K562 (cell line): ENCODE measurements at regions not wholly inside any gene's neighbourhood (a gene's known extent, or its start where the extent isn't known, plus 50 kb on each side); places are given as distances from the start of the nearest gene placed in this dataset.

ENCODE experiments used
- ATAC-seq: fragments of 200-7000 bp; cut with Tn5 transposase; 3 replicates; pipeline ENCODE4 v1.9.1; 2020; ENCODE audit warnings: moderate library complexity
- BruUV-seq: library from RNA; stranded (reverse); fragments of 400-500 nt; replicated peaks from 2 replicates; lab custom pipeline; 2021; lab: Mats Ljungman, UMichigan
- CTCF ChIA-PET: fragments of 300-600 bp; formaldehyde crosslinking; extraction: SDS; loops from one replicate; lab custom pipeline; 2021; ENCODE audit warnings: low intra/inter-chr PET ratio; lab: Yijun Ruan, JAX
- POLR2A ChIA-PET: fragments of 300-600, 350-650 bp; sonication (Branson Sonifier 250); formaldehyde crosslinking; extraction: SDS; loops from one replicate; lab custom pipeline; 2021; ENCODE audit warnings: antibody characterized with exemption, inconsistent platforms; lab: Yijun Ruan, JAX
- DNase-seq, 4 experiments: peaks; one replicate each; pipeline versions ENCODE4 v3.0.0 to v3.0.0-alpha.2; 2011 to 2018; ENCODE audit warnings: low spot score in 3 of 4, mixed read lengths in 3 of 4; ENCODE audit errors: extremely low read depth in 1 of 4
- FAIRE-seq: peaks from 2 replicates; lab custom pipeline; 2011; peaks lifted over from hg19 to GRCh38; lab: Jason Lieb, UNC
- H2AFZ ChIP-seq: 2 replicates; pipeline ENCODE4 v1.6.0; 2011; ENCODE audit warnings: low read depth, low read length, control low read depth, inconsistent platforms
- H3K27ac ChIP-seq: fragments of 200-600 bp; 3 replicates; pipeline ENCODE4 v1.8.0; 2011; ENCODE audit warnings: low read depth, mild to moderate bottlenecking, control low read depth, inconsistent platforms, low read length, moderate library complexity, mixed read lengths; ENCODE audit errors: extremely low read depth
- H3K27me3 ChIP-seq, 2 experiments: fragments of 300-600 bp in 1 of 2; 2 replicates in 1 of 2; 3 replicates in 1 of 2; pipeline versions ENCODE4 v1.6.0 to v1.8.0; 2011; ENCODE audit warnings: inconsistent platforms in 2 of 2, low read length in 2 of 2, mild to moderate bottlenecking in 1 of 2, mixed read lengths in 1 of 2, moderate library complexity in 1 of 2; ENCODE audit not compliant: control insufficient read depth in 2 of 2, insufficient read depth in 2 of 2
- H3K36me3 ChIP-seq: fragments of 300-600 bp; 3 replicates; pipeline ENCODE4 v1.8.0; 2011; ENCODE audit warnings: mild to moderate bottlenecking, low read length, inconsistent platforms; ENCODE audit not compliant: control insufficient read depth, insufficient read depth
- H3K4me1 ChIP-seq, 2 experiments: fragments of 200-600 bp in 1 of 2; replicated peaks in 1 of 2; 2 replicates in 1 of 2; 3 replicates in 1 of 2; pipeline versions ENCODE4 v1.5.1 to v1.8.0; 2011; ENCODE audit warnings: inconsistent platforms in 2 of 2, low read length in 2 of 2, mild to moderate bottlenecking in 1 of 2, mixed read lengths in 1 of 2, moderate library complexity in 1 of 2; ENCODE audit not compliant: control insufficient read depth in 2 of 2, insufficient read depth in 2 of 2
- H3K4me2 ChIP-seq: 2 replicates; pipeline ENCODE4 v1.6.1; 2011; ENCODE audit warnings: low read length, control low read depth, inconsistent platforms, mixed read lengths; ENCODE audit not compliant: insufficient read depth
- H3K4me3 ChIP-seq: fragments of 200-600 bp; sonication (generic), shearing (Covaris generic); 2 replicates; pipeline ENCODE4 v1.5.1; 2016; ENCODE audit warnings: control low read depth, inconsistent platforms
- H3K79me2 ChIP-seq: fragments of 200-600 bp; 3 replicates; pipeline ENCODE4 v1.8.0; 2011; ENCODE audit warnings: low read length, inconsistent platforms; ENCODE audit not compliant: control insufficient read depth, insufficient read depth
- H3K9ac ChIP-seq, 2 experiments: 2 replicates each; pipeline versions ENCODE4 v1.6.0 to v1.6.1; 2011; ENCODE audit warnings: low read depth in 2 of 2, low read length in 2 of 2, control low read depth in 1 of 2, inconsistent platforms in 1 of 2, mild to moderate bottlenecking in 1 of 2, mixed read lengths in 1 of 2; ENCODE audit not compliant: insufficient read depth in 1 of 2
- H3K9me1 ChIP-seq: one replicate; pipeline ENCODE4 v1.6.0; 2011; ENCODE audit warnings: inconsistent platforms, mild to moderate bottlenecking, low read length, moderate library complexity; ENCODE audit not compliant: control insufficient read depth, insufficient read depth
- H3K9me3 ChIP-seq: replicated peaks from 2 replicates; pipeline ENCODE4 v1.5.1; 2011; ENCODE audit warnings: low read depth, low read length, inconsistent platforms; ENCODE audit not compliant: control insufficient read depth, insufficient read depth
- H4K20me1 ChIP-seq: replicated peaks from 2 replicates; pipeline ENCODE4 v1.6.1; 2011; ENCODE audit warnings: low read length, inconsistent platforms, mixed read lengths; ENCODE audit not compliant: control insufficient read depth, insufficient read depth
- C11orf30 ChIP-seq: fragments of 450-650 bp; IDR thresholded peaks from 2 replicates; pipeline ENCODE4 v1.6.1; 2016; ENCODE audit warnings: low read depth, mild to moderate bottlenecking
- GATAD2B ChIP-seq: fragments of 450-650 bp; IDR thresholded peaks from 2 replicates; pipeline ENCODE4 v1.6.1; 2017; ENCODE audit warnings: mild to moderate bottlenecking, borderline replicate concordance
- HCFC1 ChIP-seq: IDR thresholded peaks from 2 replicates; pipeline ENCODE4 v1.6.1; 2012; ENCODE audit warnings: low read depth, low read length, improper control_type of control experiment
- MAZ ChIP-seq, 2 experiments: fragments of 450-650 bp in 1 of 2; sonication (generic) in 1 of 2; formaldehyde crosslinking; IDR thresholded peaks in 1 of 2; conservative IDR thresholded peaks in 1 of 2; 2 replicates each; pipeline versions ENCODE4 v1.4.0 to v1.5.0; 2020; ENCODE audit warnings: mild to moderate bottlenecking in 1 of 2, missing genetic modification reagents in 1 of 2
- WGBS: fragments of 100-300 bp; shearing (Covaris generic); methylation state at CpG from one replicate; pipeline ENCODE4 v1.1.6; 2016; ENCODE audit warnings: low coverage, mixed read lengths; ENCODE audit not compliant: insufficient coverage; ENCODE audit errors: missing lambda C conversion rate; 5-methylcytosine and 5-hydroxymethylcytosine counted together
- in situ Hi-C: fragments of 300-500 bp; cut with MboI; formaldehyde crosslinking; loops from 4 replicates; pipeline ENCODE4 v1.15.0; 2018; ENCODE audit warnings: inconsistent platforms, mixed read lengths
- intact Hi-C: fragments of 100-400 bp; cut with micrococcal nuclease; formaldehyde crosslinking; loops from 2 replicates; pipeline ENCODE4 v1.14.2; 2022
- TF ChIP-seq, protein P1 (sequence below), 2 experiments: fragments of 450-650 bp; IDR thresholded peaks; 2 replicates each; pipeline ENCODE4 v1.6.1; 2016; ENCODE audit warnings: mild to moderate bottlenecking in 2 of 2, borderline replicate concordance in 1 of 2, low read depth in 1 of 2, moderate library complexity in 1 of 2

DNA sequence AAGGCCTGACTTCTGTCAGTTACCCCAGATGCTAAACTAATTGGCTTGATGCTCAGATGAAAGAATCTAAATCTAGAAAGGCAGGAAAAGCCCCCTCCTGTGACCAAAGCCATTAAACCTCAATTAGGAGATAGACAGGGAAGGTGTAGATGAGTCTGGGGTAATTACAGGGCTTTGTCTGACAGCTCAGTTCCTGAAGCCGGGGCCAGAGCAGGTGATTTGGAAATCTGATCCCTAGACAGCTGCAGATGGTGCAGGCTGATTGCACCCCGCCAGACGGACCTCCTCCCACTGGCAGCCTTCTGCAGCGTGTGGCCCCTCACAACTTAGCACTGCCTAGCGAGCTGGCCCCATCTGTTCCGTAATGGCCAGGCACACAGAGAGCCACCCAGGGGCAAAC lies 395.1 kb downstream of the HLX start:
- TF ChIP-seq GATAD2B (no peak), HCFC1 (no peak), MAZ (CRISPR knock-in tag; conservative IDR thresholded peaks at IDR 0.05 in 1 of 2, IDR thresholded peaks at IDR 0.05 in 1 of 2) (no peak), C11orf30 (no peak)
- TF ChIP-seq, protein P1, sequence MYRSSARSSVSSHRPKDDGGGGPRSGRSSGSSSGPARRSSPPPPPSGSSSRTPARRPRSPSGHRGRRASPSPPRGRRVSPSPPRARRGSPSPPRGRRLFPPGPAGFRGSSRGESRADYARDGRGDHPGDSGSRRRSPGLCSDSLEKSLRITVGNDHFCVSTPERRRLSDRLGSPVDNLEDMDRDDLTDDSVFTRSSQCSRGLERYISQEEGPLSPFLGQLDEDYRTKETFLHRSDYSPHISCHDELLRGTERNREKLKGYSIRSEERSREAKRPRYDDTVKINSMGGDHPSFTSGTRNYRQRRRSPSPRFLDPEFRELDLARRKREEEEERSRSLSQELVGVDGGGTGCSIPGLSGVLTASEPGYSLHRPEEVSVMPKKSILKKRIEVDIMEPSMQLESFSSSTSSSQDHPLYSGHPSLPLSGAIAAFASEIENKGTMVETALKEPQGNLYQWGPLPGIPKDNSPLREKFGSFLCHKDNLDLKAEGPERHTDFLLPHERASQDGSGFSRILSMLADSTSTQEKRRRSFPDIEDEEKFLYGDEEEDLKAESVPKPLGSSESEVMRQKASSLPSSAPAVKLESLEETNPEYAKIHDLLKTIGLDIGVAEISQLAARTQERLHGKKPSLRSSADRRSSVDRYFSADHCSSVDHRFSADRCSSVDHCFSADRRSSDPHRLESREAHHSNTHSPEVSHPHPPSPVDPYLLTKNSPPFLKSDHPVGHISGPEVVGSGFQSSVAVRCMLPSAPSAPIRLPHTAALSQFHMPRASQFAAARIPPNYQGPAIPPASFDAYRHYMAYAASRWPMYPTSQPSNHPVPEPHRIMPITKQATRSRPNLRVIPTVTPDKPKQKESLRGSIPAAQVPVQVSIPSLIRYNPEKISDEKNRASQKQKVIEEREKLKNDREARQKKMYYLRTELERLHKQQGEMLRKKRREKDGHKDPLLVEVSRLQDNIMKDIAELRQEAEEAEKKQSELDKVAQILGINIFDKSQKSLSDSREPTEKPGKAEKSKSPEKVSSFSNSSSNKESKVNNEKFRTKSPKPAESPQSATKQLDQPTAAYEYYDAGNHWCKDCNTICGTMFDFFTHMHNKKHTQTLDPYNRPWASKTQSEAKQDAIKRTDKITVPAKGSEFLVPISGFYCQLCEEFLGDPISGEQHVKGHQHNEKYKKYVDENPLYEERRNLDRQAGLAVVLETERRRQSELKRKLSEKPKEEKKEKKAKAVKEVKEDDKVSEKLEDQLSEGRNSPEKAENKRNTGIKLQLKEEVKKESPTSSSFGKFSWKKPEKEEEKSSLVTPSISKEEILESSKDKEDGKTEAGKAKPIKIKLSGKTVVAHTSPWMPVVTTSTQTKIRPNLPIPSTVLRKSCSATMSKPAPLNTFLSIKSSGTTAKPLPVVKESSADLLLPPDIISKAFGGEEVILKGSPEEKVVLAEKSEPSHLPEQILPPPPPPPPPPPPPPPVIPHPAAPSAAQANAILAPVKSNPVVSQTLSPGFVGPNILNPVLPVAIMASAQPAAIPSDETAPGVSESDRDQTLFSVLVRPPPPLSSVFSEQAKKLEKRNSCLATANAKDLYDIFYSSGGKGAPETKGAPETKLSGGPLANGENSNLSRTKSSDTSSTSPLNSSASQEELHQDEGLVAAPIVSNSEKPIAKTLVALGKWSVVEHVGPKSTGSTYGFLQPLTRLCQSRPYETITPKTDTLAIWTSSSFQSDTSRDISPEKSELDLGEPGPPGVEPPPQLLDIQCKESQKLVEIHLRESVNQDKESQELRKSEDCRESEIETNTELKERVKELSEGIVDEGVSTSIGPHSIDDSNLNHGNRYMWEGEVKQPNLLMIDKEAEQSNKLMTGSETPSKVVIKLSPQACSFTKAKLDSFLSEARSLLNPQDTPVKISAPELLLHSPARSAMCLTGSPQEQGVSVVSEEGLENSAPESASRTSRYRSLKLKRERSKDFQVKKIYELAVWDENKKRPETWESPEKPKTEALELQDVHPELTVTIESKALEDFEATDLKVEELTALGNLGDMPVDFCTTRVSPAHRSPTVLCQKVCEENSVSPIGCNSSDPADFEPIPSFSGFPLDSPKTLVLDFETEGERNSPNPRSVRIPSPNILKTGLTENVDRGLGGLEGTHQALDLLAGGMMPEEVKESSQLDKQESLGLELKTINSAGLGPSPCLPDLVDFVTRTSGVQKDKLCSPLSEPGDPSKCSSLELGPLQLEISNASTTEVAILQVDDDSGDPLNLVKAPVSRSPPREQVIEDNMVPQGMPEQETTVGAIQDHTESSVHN (IDR thresholded peaks at IDR 0.05; ENCODE audit: borderline replicate concordance in 1 of 2, low read depth in 1 of 2): no peak
- TF ChIP-seq, all 486 proteins: peak for 0
- no peak overlapping the region for H3K9ac ChIP-seq
- H3K9me3 ChIP-seq: no peaks in the 10 kb centered on the region
- H3K27ac ChIP-seq: no peak overlapping the region
- no peaks in the 10 kb centered on the region for H3K27me3 ChIP-seq
- DNase-seq (no peak), FAIRE-seq (no peak), ATAC-seq (no peak)
- no peaks in the 10 kb centered on the region for H3K36me3 ChIP-seq
- no peak overlapping the region for H2AFZ ChIP-seq
- no peaks in the 10 kb centered on the region for H3K79me2 ChIP-seq
- H4K20me1 ChIP-seq: no peaks in the 10 kb centered on the region
- no peak overlapping the region for H3K4me3 ChIP-seq
- ChIA-PET POLR2A (interaction anchor here (0.6 to 0.8 kb wide), 2 partner anchors 222 to 1173 kb away, joined by 3 read pairs; no protein-coding TSS in a partner anchor), CTCF (no interaction called here)
- in situ Hi-C loops: no loop called here
- intact Hi-C loops: no loop called here
- no peak overlapping the region for H3K4me2 ChIP-seq
- no peaks in the 10 kb centered on the region for H3K4me1 ChIP-seq
- BruUV-seq: no TSS peak
- no peaks in the 10 kb centered on the region for H3K9me1 ChIP-seq
- WGBS: 2% methylated on average over 6 of the region's 6 CpGs
